ENCODE measurements at regions not wholly inside any gene's neighbourhood (a gene's known extent, or its start where the extent isn't known, plus 50 kb on each side); places are given as distances from the start of the nearest gene placed in this dataset.
"Not testable (repeated sequence)": the region's sequence is repeated elsewhere in the genome, so short reads cannot be mapped to it uniquely, and the experiment has no call there.

DNA sequence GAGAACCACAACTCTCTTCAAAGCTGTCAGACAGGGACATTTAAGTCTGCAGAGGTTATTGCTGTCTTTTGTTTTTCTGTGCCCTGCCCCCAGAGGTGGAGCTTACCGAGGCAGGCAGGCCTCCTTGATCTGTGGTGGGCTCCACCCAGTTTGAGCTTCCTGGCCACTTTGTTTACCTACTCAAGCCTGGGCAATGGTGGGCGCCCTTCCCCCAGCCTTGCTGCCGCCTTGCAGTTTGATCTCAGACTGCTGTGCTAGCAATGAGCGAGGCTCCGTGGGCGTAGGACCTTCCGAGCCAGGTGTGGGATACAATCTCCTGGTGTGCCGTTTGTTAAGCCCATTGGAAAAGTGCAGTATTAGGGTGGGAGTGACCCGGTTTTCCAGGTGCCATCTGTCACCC is 822.1 kb downstream of the KCNMA1 start:
- H3K27me3 Mint-ChIP-seq, H3K36me3 Mint-ChIP-seq, H3K27ac Mint-ChIP-seq, H3K4me3 Mint-ChIP-seq, H3K4me1 Mint-ChIP-seq, H3K9me3 Mint-ChIP-seq: not testable (repeated sequence)

DNA sequence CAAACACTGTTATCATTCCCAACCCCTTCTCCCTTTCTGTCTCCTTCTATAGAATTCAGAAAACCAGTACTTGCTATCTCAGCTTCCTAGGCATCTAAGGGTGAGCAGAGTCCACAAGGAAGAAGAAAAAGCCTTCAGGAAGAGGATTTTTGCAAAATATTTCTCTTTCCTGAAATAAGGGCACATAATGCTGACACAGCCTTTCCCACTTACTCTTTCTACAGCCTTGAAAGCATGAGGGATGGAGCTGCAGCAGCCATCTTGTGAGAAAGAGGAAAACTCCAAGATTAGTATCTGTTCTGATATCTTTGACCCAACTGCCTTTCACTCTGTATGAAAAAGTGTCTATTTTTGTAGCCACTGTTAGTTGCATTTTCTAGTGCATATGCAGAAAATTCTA is 826.2 kb downstream of the KCNMA1 start:
- H3K27ac Mint-ChIP-seq, result no peak overlapping the region
- no peak overlapping the region for H3K4me3 Mint-ChIP-seq
- H3K36me3 Mint-ChIP-seq, result no peaks in the 10 kb centered on the region
- peaks cover 1% of the 10 kb centered on the region for H3K27me3 Mint-ChIP-seq
- no peaks in the 10 kb centered on the region for H3K9me3 Mint-ChIP-seq
- no peaks in the 10 kb centered on the region for H3K4me1 Mint-ChIP-seq

DNA sequence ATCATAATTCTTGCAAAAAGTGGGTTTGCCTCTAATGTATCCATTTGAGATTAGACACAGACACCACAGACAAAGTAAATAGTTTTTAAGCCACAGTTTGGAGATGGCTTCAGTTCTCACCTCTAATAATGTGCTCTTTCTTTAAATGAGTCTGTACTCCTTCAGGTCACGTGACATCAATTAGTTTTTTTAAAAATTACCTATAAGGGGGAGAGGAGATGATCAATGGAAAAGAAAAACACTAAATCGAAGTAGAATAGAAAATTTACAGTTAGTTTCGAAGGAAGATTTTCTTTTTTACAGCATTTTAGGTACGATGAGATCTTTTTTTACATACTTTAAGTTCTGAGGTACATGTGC is 849.2 kb downstream of the KCNMA1 start:
- Mint-ChIP-seq H3K4me3 (no peak overlapping the region), H3K36me3 (peaks cover 2% of the 10 kb centered on the region), H3K27ac (no peak overlapping the region)

DNA sequence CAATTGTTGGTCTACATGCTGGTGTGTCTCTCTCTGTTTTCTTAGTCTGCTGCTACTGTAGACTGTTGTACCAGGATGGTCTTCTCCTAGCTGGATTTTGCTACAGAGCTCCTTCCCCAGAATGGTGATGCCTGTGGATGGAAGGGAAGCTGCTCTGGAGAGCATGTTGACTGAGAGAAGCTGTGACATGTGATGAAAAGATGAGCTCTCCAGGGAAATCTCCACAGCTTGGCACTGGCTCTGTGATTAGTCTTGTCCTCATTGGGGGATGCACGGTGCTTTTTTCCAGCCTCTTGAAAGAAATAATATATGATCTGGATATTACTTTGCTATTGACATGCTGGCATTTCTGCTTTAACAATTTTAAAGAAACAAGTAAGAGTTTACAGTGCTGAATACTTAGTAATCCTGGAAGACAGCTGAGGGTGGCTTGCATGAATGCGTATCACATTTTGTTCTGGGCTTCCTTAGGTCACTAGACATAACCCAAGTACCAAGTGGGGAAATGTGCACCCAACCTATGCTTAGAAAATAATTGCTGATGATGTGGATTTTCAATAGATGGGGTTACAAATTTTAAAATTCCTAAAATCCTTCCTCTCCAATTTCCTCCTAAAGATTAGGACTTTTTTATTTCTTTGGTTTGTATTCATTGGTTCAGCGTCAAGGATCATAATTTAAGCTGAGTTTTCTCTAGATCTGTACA is 849.7 kb downstream of the KCNMA1 start:
- Mint-ChIP-seq H3K4me3 (no peak overlapping the region), H3K27ac (no peak overlapping the region), H3K4me1 (no peaks in the 10 kb centered on the region), H3K36me3 (peaks cover 2% of the 10 kb centered on the region), H3K27me3 (no peaks in the 10 kb centered on the region), H3K9me3 (peaks cover 10% of the 10 kb centered on the region)

More for the DNA sequence above, 849.2 kb downstream of the KCNMA1 start:
- H3K9me3 Mint-ChIP-seq, result peaks cover 10% of the 10 kb centered on the region
- no peaks in the 10 kb centered on the region for H3K27me3 Mint-ChIP-seq
- no peaks in the 10 kb centered on the region for H3K4me1 Mint-ChIP-seq

DNA sequence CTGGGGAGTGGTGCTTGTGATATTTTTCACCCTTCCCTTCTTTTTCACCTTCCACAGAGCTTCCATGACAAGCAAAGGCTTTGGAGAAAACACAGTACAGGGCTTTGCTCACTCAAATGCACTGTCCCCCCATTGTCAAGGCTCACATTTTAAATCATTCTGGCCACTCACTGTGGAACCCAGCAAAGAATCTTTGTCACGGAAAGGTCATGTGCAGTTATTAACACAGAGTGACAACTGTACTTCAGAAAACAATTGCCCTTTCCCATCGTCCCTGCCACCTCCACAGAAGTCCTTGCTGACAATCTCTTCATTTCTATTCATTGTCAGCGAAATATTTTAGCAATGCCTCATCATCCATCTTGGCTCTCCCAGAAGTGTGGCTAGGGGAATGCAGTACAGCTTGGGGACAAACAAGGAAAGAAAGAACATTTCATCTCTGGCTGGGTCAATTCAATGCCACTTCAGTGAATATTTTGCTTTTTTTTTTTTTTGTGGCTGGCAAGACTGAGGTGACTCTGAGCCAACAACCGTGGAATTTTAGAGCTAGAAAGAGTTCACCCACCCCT is 851.0 kb downstream of the KCNMA1 start:
- no peaks in the 10 kb centered on the region for H3K4me1 Mint-ChIP-seq
- H3K4me3 Mint-ChIP-seq, result no peak overlapping the region
- peaks cover 2% of the 10 kb centered on the region for H3K36me3 Mint-ChIP-seq
- peaks cover 10% of the 10 kb centered on the region for H3K9me3 Mint-ChIP-seq
- no peak overlapping the region for H3K27ac Mint-ChIP-seq
- H3K27me3 Mint-ChIP-seq, result no peaks in the 10 kb centered on the region

DNA sequence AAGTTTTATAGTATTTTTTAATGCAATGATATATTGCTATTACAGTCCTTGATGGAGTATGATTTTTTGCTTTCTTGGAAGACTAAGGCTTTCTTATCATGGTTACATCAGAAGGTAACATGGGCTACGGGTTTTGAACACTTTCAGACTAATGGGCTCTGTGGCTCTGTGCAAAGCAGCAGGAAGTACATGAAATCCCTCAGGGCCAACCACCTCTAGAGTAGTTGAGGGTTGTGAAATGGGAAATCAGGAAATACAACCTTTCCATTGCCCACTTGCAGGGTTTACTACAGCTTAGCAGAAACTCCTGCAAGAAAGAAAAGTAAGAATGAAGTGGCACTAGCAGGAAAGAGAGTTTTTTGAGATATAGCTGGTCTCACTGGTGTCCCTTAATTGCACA is 853.5 kb downstream of the KCNMA1 start:
- Mint-ChIP-seq H3K4me1 (no peaks in the 10 kb centered on the region), H3K36me3 (no peaks in the 10 kb centered on the region), H3K4me3 (no peak overlapping the region), H3K27me3 (no peaks in the 10 kb centered on the region), H3K27ac (no peak overlapping the region), H3K9me3 (peaks cover 6% of the 10 kb centered on the region)

DNA sequence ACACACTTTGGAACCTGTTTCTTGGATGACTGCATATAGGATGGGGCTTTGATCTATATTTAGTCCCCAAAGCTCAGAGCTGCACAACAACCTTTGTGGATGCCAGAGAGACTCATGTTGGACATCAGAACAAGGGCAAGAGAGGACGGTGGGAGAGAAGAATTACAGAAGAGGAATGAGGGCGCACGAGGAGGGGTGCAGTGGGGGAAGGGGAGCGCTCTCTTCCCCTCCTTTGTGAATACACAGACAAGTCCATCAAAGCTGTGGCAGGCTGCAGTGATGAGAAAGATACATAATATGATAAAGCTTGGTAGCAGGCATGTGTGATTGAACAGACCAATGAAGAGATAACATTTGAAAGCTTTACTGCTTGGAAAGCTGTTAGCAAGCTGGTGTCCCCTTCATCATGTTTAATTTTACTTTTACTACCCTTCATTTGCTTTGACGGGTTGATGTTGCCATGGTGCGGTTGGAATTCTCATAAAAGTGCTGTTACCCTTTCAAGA is 857.8 kb downstream of the KCNMA1 start:
- no peaks in the 10 kb centered on the region for H3K27me3 Mint-ChIP-seq
- H3K4me1 Mint-ChIP-seq, result no peaks in the 10 kb centered on the region
- peaks cover 5% of the 10 kb centered on the region for H3K9me3 Mint-ChIP-seq
- no peak overlapping the region for H3K4me3 Mint-ChIP-seq
- H3K27ac Mint-ChIP-seq, result no peak overlapping the region
- no peaks in the 10 kb centered on the region for H3K36me3 Mint-ChIP-seq

DNA sequence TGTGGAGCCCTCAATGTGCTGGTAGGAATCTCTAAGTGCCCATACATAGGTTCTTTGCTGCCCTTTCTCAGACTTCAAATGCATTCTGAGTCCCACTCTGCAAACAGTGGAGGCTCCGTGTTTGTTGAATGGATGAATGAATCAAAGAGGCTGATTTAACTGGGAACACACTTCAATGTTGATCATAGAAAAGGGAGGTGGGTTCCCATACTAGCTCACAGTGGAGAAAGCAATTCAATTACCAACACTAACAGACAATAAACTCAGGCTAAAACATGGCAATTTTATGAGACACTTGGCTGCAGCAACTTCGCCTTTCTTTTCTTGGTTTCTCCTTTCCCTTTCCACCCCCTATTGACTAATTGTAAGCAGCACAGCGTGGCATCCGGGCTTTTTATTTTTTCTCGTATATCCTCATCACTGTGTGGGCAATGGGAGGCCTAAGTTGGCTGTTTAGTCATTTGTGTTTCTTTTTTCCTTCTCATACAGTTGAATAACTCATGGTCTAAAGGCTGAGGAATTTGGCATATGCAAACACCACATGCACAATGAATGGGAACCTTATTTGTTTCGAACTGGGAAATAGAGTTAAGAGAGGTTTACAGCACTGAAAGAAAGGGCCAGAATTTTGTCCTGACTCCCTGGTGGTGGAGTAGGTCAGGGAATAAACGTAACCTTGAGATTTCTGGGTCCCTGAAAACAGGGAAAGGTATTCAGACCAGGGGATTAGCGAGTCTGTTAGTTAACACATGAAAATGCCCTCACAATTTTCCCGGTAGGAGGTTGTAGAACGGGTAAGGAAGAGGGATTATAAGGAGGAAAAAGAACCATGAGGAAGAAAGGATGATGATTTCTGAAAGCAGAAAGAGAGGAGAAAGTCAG is 858.5 kb downstream of the KCNMA1 start:
- Mint-ChIP-seq H3K4me3 (no peak overlapping the region), H3K4me1 (no peaks in the 10 kb centered on the region), H3K36me3 (no peaks in the 10 kb centered on the region), H3K9me3 (peaks cover 5% of the 10 kb centered on the region), H3K27me3 (no peaks in the 10 kb centered on the region), H3K27ac (no peak overlapping the region)

DNA sequence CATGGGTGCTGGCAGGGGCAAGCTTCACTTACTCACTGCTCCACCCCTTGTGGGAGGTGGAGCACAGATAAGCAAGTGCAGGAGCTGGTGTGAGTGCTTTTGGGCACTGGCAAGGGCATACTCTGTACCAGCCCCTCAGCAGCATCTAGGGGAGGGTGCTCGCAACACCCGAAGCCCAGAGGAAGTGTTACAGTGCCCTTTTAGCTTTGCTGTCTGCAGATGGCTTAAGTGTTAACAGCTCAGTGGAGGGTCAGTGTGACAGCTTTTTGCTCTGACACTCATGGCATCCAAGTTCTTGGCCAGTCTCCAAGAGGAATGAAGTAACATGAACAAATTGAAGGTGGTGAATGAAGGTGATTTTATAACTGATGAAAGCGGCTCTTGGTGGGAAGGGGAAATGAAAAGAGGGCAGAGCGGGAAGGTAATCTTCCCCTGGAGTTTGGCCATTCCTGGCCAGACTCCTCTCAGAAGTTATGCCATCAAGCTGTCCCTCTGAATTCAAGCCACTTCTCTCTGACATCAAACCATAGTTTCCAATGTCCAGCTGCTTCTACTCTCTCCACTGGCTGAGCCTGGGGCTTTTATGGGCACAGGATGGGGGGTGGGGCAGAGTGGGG is 862.5 kb downstream of the KCNMA1 start:
- Mint-ChIP-seq H3K27ac (no peak overlapping the region), H3K4me1 (no peaks in the 10 kb centered on the region), H3K36me3 (no peaks in the 10 kb centered on the region), H3K27me3 (no peaks in the 10 kb centered on the region), H3K9me3 (peaks cover 5% of the 10 kb centered on the region), H3K4me3 (no peak overlapping the region)

DNA sequence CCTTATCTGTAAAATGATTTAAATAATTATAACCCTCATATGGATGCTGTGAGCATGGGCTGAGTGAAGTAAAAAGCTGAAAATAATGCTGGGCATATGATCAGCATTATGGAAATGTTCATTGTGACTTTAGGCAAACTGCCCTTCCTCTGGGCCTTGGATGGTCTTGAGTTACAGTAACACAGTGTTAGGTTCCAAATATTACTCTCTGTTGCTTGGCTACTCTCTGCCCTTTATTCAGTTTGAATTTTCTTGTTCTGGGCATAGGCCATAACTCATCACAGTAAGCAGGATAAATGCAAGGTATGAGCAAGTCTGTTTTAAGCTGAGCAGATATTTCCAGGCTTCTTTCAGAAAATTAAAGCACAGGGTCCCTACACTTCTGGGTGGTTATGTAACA is 868.0 kb downstream of the KCNMA1 start:
- no peaks in the 10 kb centered on the region for H3K36me3 Mint-ChIP-seq
- no peaks in the 10 kb centered on the region for H3K27me3 Mint-ChIP-seq
- H3K9me3 Mint-ChIP-seq, result no peaks in the 10 kb centered on the region
- H3K4me3 Mint-ChIP-seq, result no peak overlapping the region
- no peak overlapping the region for H3K27ac Mint-ChIP-seq
- H3K4me1 Mint-ChIP-seq, result no peaks in the 10 kb centered on the region

DNA sequence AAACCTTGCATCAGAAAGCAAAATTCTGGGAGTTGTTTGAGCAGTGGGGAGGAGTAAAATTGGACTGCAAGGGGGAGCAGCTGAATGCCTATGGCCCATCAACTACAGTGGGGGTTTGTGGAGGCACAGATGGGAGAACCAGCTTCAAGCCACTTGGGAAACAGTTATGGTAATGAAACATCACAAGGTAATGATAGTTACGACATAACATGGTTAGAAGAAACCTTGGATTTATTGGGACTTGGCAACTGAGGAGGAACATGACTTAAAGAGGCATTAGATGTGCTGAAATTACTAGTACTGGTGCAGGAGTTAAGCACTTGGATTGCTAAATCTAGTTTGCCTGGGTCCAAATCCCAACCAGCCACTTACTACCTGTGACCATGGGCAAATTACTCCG is 868.4 kb downstream of the KCNMA1 start:
- Mint-ChIP-seq H3K4me3 (no peak overlapping the region), H3K27ac (no peak overlapping the region), H3K9me3 (no peaks in the 10 kb centered on the region), H3K27me3 (no peaks in the 10 kb centered on the region), H3K4me1 (no peaks in the 10 kb centered on the region), H3K36me3 (no peaks in the 10 kb centered on the region)

DNA sequence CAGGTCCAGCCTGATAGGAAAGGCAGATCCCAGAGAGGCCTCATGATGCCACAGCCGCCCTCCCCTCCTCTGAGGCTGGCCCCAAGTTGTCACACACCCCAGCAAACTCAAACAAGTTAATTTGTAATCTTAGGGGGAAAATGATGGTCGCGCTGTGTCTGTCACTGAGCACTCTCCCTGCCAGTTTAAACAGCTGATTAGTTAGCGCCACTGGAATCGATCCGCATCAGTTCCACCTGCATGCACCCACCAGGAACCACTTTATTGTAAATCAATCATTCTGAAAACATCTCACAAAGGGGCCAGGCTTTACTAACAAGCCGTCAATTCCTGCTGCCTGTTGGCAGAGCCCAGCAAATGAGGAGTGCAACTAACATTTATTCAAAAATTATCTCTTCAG is 870.9 kb downstream of the KCNMA1 start:
- Mint-ChIP-seq H3K4me1 (no peaks in the 10 kb centered on the region), H3K4me3 (no peak overlapping the region), H3K27ac (no peak overlapping the region), H3K27me3 (no peaks in the 10 kb centered on the region), H3K9me3 (no peaks in the 10 kb centered on the region), H3K36me3 (no peaks in the 10 kb centered on the region)

DNA sequence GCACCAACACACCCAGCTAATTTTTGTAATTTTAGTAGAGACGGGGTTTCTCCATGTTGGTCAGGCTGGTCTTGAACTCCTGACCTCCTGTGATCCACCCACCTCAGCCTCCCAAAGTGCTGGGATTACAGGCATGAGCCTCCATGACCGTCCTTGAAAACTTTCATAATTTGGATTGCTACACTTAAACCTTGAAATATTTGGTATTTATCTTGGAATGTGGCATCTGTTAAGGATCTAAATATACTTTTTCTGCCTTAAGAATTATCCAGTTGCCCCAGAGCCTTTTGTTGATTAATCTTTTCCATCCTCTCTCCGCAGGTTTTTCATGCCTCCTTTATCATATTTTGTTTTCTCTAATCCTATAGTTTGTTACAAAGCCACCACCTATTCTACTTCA is 872.7 kb downstream of the KCNMA1 start:
- H3K4me3 Mint-ChIP-seq, H3K4me1 Mint-ChIP-seq, H3K36me3 Mint-ChIP-seq, H3K27me3 Mint-ChIP-seq, H3K9me3 Mint-ChIP-seq, H3K27ac Mint-ChIP-seq: not testable (repeated sequence)

DNA sequence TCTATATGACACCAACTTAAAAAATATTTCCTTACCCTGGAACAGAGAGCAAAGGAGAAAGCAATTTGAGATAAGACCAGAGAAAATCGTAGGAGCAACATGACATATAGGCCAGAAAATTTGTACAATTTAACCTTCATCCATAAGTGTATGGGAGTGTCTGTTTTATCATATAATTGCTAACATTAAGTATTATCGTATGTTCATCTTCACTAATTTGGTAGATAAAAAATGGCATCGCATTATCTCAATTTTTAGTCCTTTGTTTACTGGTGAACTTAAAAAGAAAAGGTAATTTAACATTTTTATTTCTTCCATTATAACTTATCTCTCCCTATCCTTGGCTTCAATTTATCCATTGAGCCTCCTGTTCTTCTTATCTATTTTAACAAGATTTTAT is 873.4 kb downstream of the KCNMA1 start:
- Mint-ChIP-seq H3K4me3 (no peak overlapping the region), H3K4me1 (no peaks in the 10 kb centered on the region), H3K27ac (no peak overlapping the region), H3K36me3 (no peaks in the 10 kb centered on the region), H3K27me3 (no peaks in the 10 kb centered on the region), H3K9me3 (no peaks in the 10 kb centered on the region)

DNA sequence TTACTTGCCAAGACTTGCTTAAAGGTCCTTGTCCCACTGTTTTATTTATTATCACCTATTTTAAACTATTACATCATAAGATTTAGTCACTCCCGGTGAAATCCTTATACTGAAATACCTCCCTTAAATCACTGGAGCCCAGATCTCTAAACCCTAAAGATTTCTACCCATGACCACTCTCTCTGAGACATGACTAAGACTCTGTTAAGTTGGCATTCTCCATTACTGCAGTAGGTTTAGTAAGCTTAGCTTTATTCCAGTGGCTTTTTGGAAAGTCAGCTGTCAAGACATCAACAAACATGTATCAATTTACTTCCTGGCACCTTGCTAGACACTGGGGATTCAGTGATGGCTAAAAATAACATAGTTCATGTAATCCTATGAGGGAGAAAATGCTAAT is 874.2 kb downstream of the KCNMA1 start:
- Mint-ChIP-seq H3K27ac (no peak overlapping the region), H3K4me1 (no peaks in the 10 kb centered on the region), H3K36me3 (no peaks in the 10 kb centered on the region), H3K27me3 (no peaks in the 10 kb centered on the region), H3K9me3 (no peaks in the 10 kb centered on the region), H3K4me3 (no peak overlapping the region)

DNA sequence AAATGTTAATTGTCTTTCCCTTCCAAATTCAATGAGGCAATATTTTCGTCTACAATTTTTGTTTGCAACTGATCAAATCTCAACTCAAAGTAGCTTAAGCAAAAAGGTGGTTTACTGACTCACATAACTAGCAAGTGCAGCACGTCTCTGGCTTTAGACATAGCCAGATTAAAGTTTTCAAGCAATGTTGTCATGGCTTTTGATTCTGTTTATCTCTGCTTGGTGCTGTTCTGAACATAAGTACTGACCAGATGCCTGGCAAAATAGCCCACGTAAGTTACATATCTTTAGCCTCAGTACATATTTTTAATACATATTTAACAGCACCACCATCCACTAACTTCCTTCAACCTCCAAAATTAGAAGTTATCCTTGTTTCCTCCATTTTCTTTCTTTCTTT is 877.9 kb downstream of the KCNMA1 start:
- H3K27me3 Mint-ChIP-seq, result no peaks in the 10 kb centered on the region
- H3K4me3 Mint-ChIP-seq, result no peak overlapping the region
- no peaks in the 10 kb centered on the region for H3K4me1 Mint-ChIP-seq
- H3K9me3 Mint-ChIP-seq, result no peaks in the 10 kb centered on the region
- no peak overlapping the region for H3K27ac Mint-ChIP-seq
- no peaks in the 10 kb centered on the region for H3K36me3 Mint-ChIP-seq

Data from activated naive CD4-positive, alpha-beta T cell treated with anti-CD3 and anti-CD28 coated beads, Interleukin-2, amount 50 U/mL, for 24 hours (primary cell).